Transverse colon (tissue), 4 donors: ENCODE measurements at regions not wholly inside any gene's neighbourhood (a gene's known extent, or its start where the extent isn't known, plus 50 kb on each side); places are given as distances from the start of the nearest gene placed in this dataset.

ENCODE experiments used
- DNase-seq: peaks from one replicate; pipeline ENCODE4 v3.0.0-alpha.2; 2019
- H3K27ac ChIP-seq, 4 donors: fragments of 200-600 bp; sonication (generic); 2 replicates each; pipeline ENCODE4 v1.5.1; 2016 to 2018; ENCODE audit warnings: inconsistent platforms in 4 of 4
- H3K27me3 ChIP-seq: fragments of 200-600 bp; sonication (generic); 2 replicates; pipeline ENCODE4 v1.5.1; 2017; ENCODE audit warnings: inconsistent platforms
- H3K36me3 ChIP-seq, 4 donors: fragments of 200-600 bp; sonication (generic); 2 replicates each; pipeline ENCODE4 v1.5.1; 2017 to 2019; ENCODE audit warnings: inconsistent platforms in 4 of 4
- H3K4me1 ChIP-seq, 4 donors: fragments of 200-600 bp; sonication (generic); 2 replicates each; pipeline ENCODE4 v1.5.1; 2017 to 2020; ENCODE audit warnings: inconsistent platforms in 4 of 4
- H3K4me3 ChIP-seq, 4 donors: fragments of 200-600 bp; sonication (generic); 1 replicate in 1 of 4; 2 replicates in 3 of 4; pipeline versions ENCODE4 v1.5.1 to v1.6.1; 2017 to 2019; ENCODE audit warnings: inconsistent platforms in 4 of 4
- H3K9me3 ChIP-seq, 2 donors: fragments of 200-600 bp; sonication (generic); 2 replicates each; pipeline ENCODE4 v1.5.1; 2017 to 2019; ENCODE audit warnings: inconsistent platforms in 2 of 2
- EP300 ChIP-seq: sonication (generic); formaldehyde crosslinking; IDR thresholded peaks from one replicate; pipeline ENCODE4 v1.6.1; 2017; ENCODE audit warnings: antibody characterized with exemption, low read depth
- POLR2A ChIP-seq: fragments of 450-650 bp; IDR thresholded peaks from one replicate; pipeline ENCODE4 v1.6.1; 2016; ENCODE audit warnings: antibody characterized with exemption, mild to moderate bottlenecking, moderate library complexity
- POLR2AphosphoS5 ChIP-seq, 3 donors: sonication (generic); formaldehyde crosslinking; IDR thresholded peaks; one replicate each; pipeline ENCODE4 v1.6.1; 2016; ENCODE audit warnings: antibody characterized with exemption in 3 of 3
- WGBS, 2 donors: methylation state at CpG; one replicate each; pipeline ENCODE4 v1.1.5; 2018; ENCODE audit warnings: low coverage in 1 of 2; 5-methylcytosine and 5-hydroxymethylcytosine counted together
- in situ Hi-C, 4 donors: fragments of 200-750 bp; cut with MboI; loops; one replicate each; pipeline versions ENCODE4 v1.15.0 to v1.15.1; 2017; ENCODE audit warnings: low sequenced_read_pairs in 3 of 4, low pct_ligation_motif_present in 1 of 4, low pct_unique_long_range_greater_than_20kb in 1 of 4
- intact Hi-C: fragments of 100-400 bp; cut with DNase I; formaldehyde crosslinking; loops from one replicate; pipeline ENCODE4 v1.15.1; 2023; ENCODE audit warnings: low total_unique reads
- TF ChIP-seq, protein P1 (sequence below), 5 experiments: fragments of 200-600 bp in 3 of 5; fragments of 450-650 bp in 2 of 5; sonication (generic) in 3 of 5; IDR thresholded peaks; 1 replicate in 2 of 5; 2 replicates in 3 of 5; pipeline ENCODE4 v1.5.1; 2016 to 2017; ENCODE audit warnings: antibody characterized with exemption in 5 of 5, inconsistent platforms in 3 of 5, mild to moderate bottlenecking in 2 of 5, moderate library complexity in 1 of 5

- H3K4me1 ChIP-seq = no peaks in the 10 kb centered on the region
These were observed 141.8 kb downstream of the RPL22L1 start for GRCh38 chr3:170728181-170728580.

GRCh38 chr3:170727754-170728153 is 141.9 kb upstream of the SLC7A14 start:
- Histone ChIP-seq H3K4me3 (no peak overlapping the region), H3K27me3 (peaks cover 4% of the 10 kb centered on the region), H3K27ac (no peak overlapping the region), H3K36me3 (no peaks in the 10 kb centered on the region), H3K4me1 (no peaks in the 10 kb centered on the region), H3K9me3 (no peaks in the 10 kb centered on the region)
- intact Hi-C loops (loop anchor here (5.0 kb wide), 1 partner anchor 1025 kb away; no protein-coding TSS in a partner anchor), in situ Hi-C loops (no loop called here)
- WGBS, 2 donors = 90 to 95% methylated on average over 2 to 3 of the region's 3 CpGs
- TF ChIP-seq EP300 (no peak), POLR2A (no peak), POLR2AphosphoS5 (IDR thresholded peaks at IDR 0.05) (no peak)
- TF ChIP-seq, protein P1, sequence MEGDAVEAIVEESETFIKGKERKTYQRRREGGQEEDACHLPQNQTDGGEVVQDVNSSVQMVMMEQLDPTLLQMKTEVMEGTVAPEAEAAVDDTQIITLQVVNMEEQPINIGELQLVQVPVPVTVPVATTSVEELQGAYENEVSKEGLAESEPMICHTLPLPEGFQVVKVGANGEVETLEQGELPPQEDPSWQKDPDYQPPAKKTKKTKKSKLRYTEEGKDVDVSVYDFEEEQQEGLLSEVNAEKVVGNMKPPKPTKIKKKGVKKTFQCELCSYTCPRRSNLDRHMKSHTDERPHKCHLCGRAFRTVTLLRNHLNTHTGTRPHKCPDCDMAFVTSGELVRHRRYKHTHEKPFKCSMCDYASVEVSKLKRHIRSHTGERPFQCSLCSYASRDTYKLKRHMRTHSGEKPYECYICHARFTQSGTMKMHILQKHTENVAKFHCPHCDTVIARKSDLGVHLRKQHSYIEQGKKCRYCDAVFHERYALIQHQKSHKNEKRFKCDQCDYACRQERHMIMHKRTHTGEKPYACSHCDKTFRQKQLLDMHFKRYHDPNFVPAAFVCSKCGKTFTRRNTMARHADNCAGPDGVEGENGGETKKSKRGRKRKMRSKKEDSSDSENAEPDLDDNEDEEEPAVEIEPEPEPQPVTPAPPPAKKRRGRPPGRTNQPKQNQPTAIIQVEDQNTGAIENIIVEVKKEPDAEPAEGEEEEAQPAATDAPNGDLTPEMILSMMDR (IDR thresholded peaks at IDR 0.05) = no peak
- DNase-seq = no peak

More at GRCh38 chr3:170728181-170728580, 141.8 kb downstream of the RPL22L1 start:
- H3K27ac ChIP-seq = no peak overlapping the region
- TF ChIP-seq EP300 (no peak), POLR2AphosphoS5 (IDR thresholded peaks at IDR 0.05) (no peak), POLR2A (no peak)
- TF ChIP-seq, protein P1 (IDR thresholded peaks at IDR 0.05) = no peak
- intact Hi-C loops (loop anchor here (5.0 kb wide), 1 partner anchor 1026 kb away; no protein-coding TSS in a partner anchor), in situ Hi-C loops (no loop called here)
- H3K36me3 ChIP-seq = no peaks in the 10 kb centered on the region
- H3K27me3 ChIP-seq = peaks cover 4% of the 10 kb centered on the region
- no peaks in the 10 kb centered on the region for H3K9me3 ChIP-seq
- H3K4me3 ChIP-seq = no peak overlapping the region
- WGBS, 2 donors = 88 to 92% methylated on average over 3 of the region's 3 CpGs
- no peak for DNase-seq

GRCh38 chr3:170726976-170727661 is 141.2 kb upstream of the SLC7A14 start:
- 59 to 70% methylated on average over 2 of the region's 2 CpGs for WGBS, 2 donors
- no peaks in the 10 kb centered on the region for H3K36me3 ChIP-seq
- no peak for DNase-seq
- peaks cover 4% of the 10 kb centered on the region for H3K27me3 ChIP-seq
- no peak overlapping the region for H3K4me3 ChIP-seq
- no peaks in the 10 kb centered on the region for H3K9me3 ChIP-seq
- intact Hi-C loops = loop anchor here (5.0 kb wide), 1 partner anchor 1025 kb away; no protein-coding TSS in a partner anchor
- in situ Hi-C loops = no loop called here
- no peak for TF ChIP-seq POLR2AphosphoS5 (IDR thresholded peaks at IDR 0.05)
- TF ChIP-seq POLR2A = no peak
- TF ChIP-seq, protein P1 (IDR thresholded peaks at IDR 0.05) = no peak
- TF ChIP-seq EP300 = no peak
- no peaks in the 10 kb centered on the region for H3K4me1 ChIP-seq
- no peak overlapping the region for H3K27ac ChIP-seq

DNA sequence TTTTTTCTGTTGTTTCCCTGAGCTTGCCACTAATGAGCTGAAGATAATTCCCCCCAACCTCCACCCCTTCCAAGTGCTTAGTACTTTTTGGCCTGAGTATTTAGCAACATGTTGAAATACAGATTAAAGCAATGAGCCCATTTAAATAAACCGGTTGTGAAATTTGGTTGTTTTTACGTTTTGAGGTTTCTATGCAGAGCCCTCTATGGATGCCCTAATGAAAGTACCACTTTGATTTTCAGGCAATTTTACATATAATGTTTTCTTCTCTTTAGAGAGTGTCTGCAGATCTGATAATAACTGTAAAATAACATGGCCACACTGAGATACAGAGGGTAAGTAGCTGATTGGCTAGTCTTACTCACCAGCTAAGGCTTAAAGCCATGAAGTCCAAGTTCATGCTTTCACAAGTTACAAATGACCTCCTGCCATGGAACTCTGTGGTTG is 139.4 kb upstream of the SLC7A14 start:
- Histone ChIP-seq H3K9me3 (no peaks in the 10 kb centered on the region), H3K4me1 (no peaks in the 10 kb centered on the region), H3K36me3 (no peaks in the 10 kb centered on the region), H3K4me3 (no peak overlapping the region), H3K27me3 (peaks cover 4% of the 10 kb centered on the region), H3K27ac (peak overlapping the region in 1 of 4 donors; percentile 12)
- WGBS, 2 donors = 38 to 64% methylated on average over 2 of the region's 2 CpGs
- no peak for DNase-seq
- TF ChIP-seq POLR2A (no peak), EP300 (no peak), POLR2AphosphoS5 (IDR thresholded peaks at IDR 0.05) (no peak)
- TF ChIP-seq, protein P1 (IDR thresholded peaks at IDR 0.05) = no peak
- in situ Hi-C loops = no loop called here
- intact Hi-C loops = loop anchor here (5.0 kb wide), 1 partner anchor 1023 kb away; no protein-coding TSS in a partner anchor
